Spleen (tissue), 7 donors: ENCODE measurements at regions not wholly inside any gene's neighbourhood (a gene's known extent, or its start where the extent isn't known, plus 50 kb on each side); places are given as distances from the start of the nearest gene placed in this dataset.

Source experiments
- POLR2A ChIP-seq, 3 donors: fragments of 450-650 bp; IDR thresholded peaks; one replicate each; pipeline ENCODE4 v1.5.1; 2017; ENCODE audit warnings: antibody characterized with exemption in 3 of 3, mild to moderate bottlenecking in 1 of 3
- POLR2AphosphoS5 ChIP-seq, 3 donors: sonication (generic); formaldehyde crosslinking; IDR thresholded peaks; one replicate each; pipeline ENCODE4 v1.5.1; 2017; ENCODE audit warnings: antibody characterized with exemption in 3 of 3
- TF ChIP-seq, protein P1 (sequence below), 11 experiments: fragments of 200-600 bp in 7 of 11; fragments of 450-650 bp in 4 of 11; sonication (generic) in 4 of 11; IDR thresholded peaks in 8 of 11; conservative IDR thresholded peaks in 3 of 11; 1 replicate in 7 of 11; 2 replicates in 4 of 11; pipeline versions ENCODE4 v1.4.0 to v1.8.0; 2016 to 2021; ENCODE audit warnings: antibody characterized with exemption in 11 of 11, inconsistent platforms in 4 of 11, mild to moderate bottlenecking in 1 of 11
- donor health status: DM: no; HTN: no; CAD: no; lungs with moderate emphysema.
- donor health status: DM: no; HTN: no; CAD: no.
- donor health status: DM: no; HTN: no; CAD: no.

- TF ChIP-seq, protein P1, sequence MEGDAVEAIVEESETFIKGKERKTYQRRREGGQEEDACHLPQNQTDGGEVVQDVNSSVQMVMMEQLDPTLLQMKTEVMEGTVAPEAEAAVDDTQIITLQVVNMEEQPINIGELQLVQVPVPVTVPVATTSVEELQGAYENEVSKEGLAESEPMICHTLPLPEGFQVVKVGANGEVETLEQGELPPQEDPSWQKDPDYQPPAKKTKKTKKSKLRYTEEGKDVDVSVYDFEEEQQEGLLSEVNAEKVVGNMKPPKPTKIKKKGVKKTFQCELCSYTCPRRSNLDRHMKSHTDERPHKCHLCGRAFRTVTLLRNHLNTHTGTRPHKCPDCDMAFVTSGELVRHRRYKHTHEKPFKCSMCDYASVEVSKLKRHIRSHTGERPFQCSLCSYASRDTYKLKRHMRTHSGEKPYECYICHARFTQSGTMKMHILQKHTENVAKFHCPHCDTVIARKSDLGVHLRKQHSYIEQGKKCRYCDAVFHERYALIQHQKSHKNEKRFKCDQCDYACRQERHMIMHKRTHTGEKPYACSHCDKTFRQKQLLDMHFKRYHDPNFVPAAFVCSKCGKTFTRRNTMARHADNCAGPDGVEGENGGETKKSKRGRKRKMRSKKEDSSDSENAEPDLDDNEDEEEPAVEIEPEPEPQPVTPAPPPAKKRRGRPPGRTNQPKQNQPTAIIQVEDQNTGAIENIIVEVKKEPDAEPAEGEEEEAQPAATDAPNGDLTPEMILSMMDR (IDR thresholded peaks at IDR 0.05 in 8 of 11, conservative IDR thresholded peaks at IDR 0.05 in 3 of 11) = no peak
- TF ChIP-seq POLR2A (IDR thresholded peaks at IDR 0.05) (no peak), POLR2AphosphoS5 (IDR thresholded peaks at IDR 0.05) (no peak)
Observed at GRCh38 chr15:96889734-96890480, 559.4 kb downstream of the NR2F2 start.
